Lower leg skin (tissue), 3 donors: ENCODE measurements at regions not wholly inside any gene's neighbourhood (a gene's known extent, or its start where the extent isn't known, plus 50 kb on each side); places are given as distances from the start of the nearest gene placed in this dataset.

ENCODE experiments used
- POLR2A ChIP-seq, 2 donors: fragments of 450-650 bp; IDR thresholded peaks; one replicate each; pipeline ENCODE4 v1.6.1; 2016 to 2017; ENCODE audit warnings: antibody characterized with exemption in 2 of 2, mild to moderate bottlenecking in 1 of 2, moderate library complexity in 1 of 2
- TF ChIP-seq, protein P1 (sequence below), 3 donors: fragments of 450-650 bp; IDR thresholded peaks; one replicate each; pipeline ENCODE4 v1.5.1; 2016; ENCODE audit warnings: antibody characterized with exemption in 3 of 3, mild to moderate bottlenecking in 3 of 3, moderate library complexity in 2 of 3

DNA sequence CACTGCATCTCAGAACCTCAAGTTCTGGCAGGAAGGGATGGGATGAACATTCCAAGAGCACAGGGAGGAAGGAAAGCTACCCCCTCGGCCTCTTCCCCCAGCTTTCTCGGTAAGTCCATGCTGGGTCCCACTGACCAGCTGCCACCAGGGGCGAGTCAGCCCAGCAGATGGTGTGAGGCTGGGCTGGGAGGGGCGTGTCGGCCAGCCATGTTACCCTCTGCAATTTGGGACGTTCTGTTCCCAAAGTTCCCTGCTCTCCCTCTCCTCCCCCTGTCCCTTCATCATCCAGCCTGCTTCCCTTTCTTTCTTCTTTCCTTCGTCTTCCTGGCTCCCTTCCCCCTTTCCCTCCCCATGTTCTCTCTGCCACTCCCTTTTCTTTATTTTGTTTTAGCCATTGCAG lies 74.3 kb upstream of the TNP1 start:
- TF ChIP-seq, protein P1, sequence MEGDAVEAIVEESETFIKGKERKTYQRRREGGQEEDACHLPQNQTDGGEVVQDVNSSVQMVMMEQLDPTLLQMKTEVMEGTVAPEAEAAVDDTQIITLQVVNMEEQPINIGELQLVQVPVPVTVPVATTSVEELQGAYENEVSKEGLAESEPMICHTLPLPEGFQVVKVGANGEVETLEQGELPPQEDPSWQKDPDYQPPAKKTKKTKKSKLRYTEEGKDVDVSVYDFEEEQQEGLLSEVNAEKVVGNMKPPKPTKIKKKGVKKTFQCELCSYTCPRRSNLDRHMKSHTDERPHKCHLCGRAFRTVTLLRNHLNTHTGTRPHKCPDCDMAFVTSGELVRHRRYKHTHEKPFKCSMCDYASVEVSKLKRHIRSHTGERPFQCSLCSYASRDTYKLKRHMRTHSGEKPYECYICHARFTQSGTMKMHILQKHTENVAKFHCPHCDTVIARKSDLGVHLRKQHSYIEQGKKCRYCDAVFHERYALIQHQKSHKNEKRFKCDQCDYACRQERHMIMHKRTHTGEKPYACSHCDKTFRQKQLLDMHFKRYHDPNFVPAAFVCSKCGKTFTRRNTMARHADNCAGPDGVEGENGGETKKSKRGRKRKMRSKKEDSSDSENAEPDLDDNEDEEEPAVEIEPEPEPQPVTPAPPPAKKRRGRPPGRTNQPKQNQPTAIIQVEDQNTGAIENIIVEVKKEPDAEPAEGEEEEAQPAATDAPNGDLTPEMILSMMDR (IDR thresholded peaks at IDR 0.05), result no peak
- no peak for TF ChIP-seq POLR2A (IDR thresholded peaks at IDR 0.05)
